ENCODE measurements at regions not wholly inside any gene's neighbourhood (a gene's known extent, or its start where the extent isn't known, plus 50 kb on each side); places are given as distances from the start of the nearest gene placed in this dataset.

DNA sequence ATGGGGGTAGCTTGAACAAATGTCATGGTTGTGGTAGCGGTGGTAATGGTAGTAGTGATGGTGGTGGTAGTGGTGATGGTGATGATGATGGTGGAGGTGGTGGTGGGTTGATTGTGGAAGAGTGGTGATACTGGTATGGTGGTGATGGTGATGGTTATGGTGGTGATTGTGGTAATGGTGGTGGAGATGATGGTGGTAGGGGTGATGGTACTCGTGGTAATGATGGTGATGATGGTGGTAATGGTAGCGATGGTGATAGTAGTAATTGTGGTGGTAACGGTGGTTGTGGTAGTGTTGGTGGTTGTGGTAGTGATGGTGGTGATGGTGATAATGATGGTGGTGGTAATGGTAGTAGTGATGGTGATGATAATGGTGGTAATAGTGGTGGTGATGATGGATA lies 65.7 kb upstream of the SDK1 start:
- DNase-seq, result no peak

DNA sequence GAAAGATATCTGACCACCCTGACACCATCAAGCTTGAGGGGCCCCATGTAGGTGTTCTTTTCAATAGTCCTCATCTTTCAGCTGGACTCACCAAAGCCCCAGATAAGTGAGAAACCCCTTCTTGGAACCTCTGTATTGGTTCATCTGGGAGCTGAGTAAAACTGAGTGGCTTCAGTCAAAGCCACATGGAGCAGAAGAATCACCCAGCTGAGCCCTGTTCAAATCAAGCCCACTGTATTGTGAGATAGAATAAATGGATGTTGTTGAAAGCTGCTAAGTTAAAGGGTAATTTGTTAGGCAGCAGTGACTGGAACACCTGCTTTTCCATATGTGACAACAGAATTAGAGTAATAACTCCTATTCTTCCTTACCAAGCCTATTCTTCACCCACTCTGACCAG lies 64.8 kb upstream of the SDK1 start:
- no peak for DNase-seq

DNA sequence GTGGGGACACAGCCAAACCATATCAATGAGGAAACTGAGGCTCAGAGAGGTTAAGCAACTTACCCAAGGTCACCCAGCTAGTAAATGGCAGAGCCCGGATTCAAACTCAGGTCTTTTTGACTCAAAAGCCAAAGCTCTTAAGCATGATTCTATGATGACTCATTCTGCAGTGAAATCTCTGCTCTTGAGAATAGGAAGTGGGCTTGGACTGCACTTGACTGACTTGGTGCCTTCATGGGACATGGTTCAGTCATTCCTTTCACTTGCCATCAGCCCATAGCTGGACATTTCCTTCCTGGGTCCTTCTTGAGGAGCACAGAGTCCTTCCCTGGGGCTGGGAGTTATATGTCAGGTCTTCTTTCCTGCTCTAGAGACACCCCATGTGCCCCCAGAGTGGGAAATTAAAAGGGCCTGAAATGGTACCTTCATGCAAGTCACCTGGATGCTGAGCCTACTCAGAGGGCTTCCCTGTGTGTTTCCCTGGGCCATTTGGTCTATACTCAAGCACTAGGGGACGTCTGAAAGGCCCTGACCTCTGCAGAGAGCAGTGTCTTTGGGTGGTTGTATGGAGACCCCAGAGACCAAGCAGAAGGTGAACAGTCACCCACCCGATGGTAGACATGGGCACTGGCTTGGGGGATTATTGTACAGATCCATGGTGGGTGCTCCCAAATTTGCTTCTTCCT lies 62.4 kb upstream of the SDK1 start:
- no peak for DNase-seq

GRCh38 chr7:3239291-3239691 lies 61.8 kb upstream of the SDK1 start:
- no peak for DNase-seq

- DNase-seq, result no peak
Observed at GRCh38 chr7:3240826-3241430, 60.1 kb upstream of the SDK1 start.

GRCh38 chr7:3241686-3242258 lies 59.3 kb upstream of the SDK1 start:
- DNase-seq, result no peak

GRCh38 chr7:3242398-3242972 lies 58.6 kb upstream of the SDK1 start:
- no peak for DNase-seq

GRCh38 chr7:3243256-3243655 lies 57.8 kb upstream of the SDK1 start:
- no peak for DNase-seq

GRCh38 chr7:3243680-3244079 lies 57.4 kb upstream of the SDK1 start:
- DNase-seq, result no peak

DNA sequence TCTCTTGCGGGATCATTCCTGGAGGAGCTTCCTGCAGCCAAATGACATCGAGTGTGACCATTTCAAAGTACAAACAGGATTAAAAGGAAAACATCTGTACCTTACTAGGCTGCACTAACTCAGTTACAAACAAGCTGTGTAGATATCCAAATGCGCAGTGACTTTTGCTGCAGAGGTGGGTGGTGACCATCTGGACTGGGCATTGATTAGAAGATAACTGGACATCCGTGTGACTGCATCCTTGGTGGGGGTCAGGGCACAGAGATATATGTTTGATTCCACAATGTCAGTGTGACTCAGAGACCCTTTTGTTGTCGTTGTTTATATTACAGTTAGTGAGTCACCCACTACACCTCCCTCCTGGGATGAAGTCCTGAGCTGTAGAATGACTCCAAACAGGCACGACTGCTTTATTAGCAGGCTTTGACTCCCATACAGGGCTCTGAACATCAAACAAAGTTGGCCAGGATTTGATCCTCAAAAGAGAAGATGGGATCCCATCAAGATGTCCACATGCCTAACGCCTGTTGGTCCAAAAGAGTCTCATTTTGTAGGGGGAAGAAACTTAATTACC lies 56.7 kb upstream of the SDK1 start:
- DNase-seq, result no peak

- DNase-seq, result no peak
Observed at GRCh38 chr7:3245077-3245476, 56.0 kb upstream of the SDK1 start.

GRCh38 chr7:3245721-3246120 lies 55.3 kb upstream of the SDK1 start:
- DNase-seq, result no peak

GRCh38 chr7:3246127-3246526 lies 54.9 kb upstream of the SDK1 start:
- DNase-seq, result no peak

DNA sequence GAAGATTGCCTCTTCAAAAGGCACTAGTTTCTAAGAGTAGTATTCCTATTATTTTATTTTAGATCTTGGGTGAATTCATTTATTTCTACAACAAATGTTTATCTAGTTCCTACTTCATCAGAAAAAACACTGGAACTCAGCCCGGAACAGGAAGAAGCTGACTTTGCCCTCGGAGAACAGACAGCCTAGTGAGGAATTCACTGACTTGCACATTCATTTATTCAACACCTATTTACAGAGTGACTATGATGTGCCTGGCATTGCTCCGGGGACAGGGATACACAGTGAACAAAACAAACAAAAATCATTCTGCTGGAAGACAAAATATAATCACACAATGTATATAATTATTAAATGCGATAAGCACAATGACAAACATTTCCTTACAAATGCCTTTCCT lies 54.4 kb upstream of the SDK1 start:
- no peak for DNase-seq

DNA sequence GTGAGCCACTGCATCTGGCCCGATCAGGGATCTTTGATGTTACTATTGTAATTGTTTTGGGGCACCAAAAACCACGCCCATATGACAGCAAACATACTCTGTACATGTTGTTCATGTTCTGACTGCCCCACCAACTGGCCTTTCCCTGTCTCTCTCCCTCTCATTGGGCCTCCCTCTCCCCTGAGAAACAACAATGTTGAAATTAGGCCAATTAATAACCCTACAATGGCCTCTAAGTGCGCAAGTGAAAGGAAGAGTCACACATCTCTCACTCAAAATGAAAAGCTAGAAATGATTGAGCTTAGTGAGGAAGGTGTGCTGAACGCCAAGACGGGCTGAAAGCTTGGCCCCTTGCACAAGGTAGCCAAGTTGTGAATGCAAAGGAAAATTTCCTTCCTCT lies 50.3 kb upstream of the SDK1 start:
- DNase-seq, result no peak
